GM18508 (cell line): ENCODE measurements at regions not wholly inside any gene's neighbourhood (a gene's known extent, or its start where the extent isn't known, plus 50 kb on each side); places are given as distances from the start of the nearest gene placed in this dataset.
"Not testable (repeated sequence)": the region's sequence is repeated elsewhere in the genome, so short reads cannot be mapped to it uniquely, and the experiment has no call there.

Experiments
- ATAC-seq: cut with Tn5 transposase; IDR thresholded peaks from one replicate; pipeline ENCODE4 v1.9.1; 2021; ENCODE audit warnings: moderate number of reproducible peaks; ENCODE audit not compliant: insufficient read depth, unreplicated experiment

DNA sequence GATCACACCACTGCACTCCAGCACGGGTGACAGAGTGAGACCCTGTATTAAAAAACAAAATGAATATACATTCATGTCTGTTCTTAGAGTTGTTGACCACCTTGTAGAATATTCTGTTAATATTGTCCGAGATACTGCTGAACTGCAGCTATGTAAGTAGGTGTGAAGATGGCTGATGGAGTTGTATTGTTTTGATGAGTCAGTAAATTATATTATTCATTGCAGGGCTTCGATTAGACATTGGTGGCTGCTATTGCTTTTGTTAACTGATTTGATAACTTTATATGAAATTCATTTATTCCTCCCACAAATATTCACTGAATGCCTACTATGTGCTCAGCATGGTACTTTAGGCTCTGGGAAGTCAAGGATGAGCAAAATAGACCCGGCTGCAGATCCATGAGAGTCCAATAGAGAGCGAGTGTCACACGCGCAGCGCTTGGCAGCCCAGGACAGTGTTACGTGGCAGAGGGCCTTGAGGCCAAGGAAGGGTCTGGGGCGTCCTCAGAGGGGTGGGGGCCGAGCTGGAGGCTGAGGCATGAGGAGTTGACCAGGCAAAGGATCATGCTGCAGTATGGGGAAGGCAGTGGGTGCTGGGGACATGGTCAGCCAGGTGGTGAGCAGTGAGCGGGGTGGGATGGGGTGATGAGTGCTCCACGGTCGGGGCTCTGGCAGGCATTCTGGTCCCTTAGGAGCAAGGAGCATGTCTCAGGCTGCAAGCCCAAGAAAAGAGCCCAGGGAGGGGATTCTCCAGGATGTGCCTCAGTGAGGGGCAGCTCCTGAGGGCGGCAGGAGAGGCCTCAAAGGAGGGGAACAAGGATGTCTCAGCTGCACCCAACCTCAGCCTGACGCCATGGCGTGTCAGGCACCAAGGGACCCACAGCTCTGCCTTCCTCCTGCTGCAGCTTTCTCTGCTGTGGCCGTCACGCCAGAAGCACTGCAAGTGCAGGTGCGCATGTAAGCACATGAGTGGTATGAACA, 243.5 kb downstream of the GADD45G start:
- ATAC-seq, result no peak

DNA sequence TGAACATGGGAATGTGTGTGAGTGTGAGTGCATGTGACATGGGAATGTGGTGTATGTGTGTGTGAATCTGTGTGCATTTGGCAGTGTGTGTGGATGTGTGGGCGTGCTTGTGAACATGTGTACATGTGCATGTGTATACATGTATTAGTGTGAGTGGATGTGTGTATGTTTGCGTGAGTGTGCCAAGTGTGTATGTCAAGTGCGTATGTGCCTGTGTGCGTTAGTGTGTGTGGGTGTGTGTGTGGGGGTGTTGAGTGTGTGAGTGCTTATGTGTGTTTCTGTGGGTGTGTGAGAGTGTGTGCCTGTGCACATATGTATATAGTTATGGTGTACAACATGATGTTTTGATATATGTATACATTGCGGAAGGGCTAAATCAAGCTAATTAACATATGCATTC, 244.3 kb downstream of the GADD45G start:
- ATAC-seq, result no peak

DNA sequence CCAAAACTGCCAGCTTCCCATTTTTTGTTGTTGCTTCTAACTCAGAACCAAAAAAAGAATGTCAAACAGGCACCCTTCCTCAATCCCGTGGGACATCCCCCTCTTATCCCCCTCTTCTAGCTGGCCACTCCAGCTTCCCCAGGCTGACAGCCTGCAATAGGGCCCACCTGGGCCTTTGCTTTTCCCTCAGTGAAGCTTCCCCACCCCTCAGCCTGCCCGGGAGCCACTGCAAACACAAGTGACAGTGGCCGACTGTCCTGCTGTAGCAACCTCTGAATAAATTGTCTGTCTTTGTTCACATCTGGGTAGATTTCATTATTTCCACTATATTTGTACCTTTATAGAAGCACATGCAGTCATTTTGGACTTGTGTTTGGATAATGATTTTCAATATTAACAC, 245.3 kb downstream of the GADD45G start:
- no peak for ATAC-seq

DNA sequence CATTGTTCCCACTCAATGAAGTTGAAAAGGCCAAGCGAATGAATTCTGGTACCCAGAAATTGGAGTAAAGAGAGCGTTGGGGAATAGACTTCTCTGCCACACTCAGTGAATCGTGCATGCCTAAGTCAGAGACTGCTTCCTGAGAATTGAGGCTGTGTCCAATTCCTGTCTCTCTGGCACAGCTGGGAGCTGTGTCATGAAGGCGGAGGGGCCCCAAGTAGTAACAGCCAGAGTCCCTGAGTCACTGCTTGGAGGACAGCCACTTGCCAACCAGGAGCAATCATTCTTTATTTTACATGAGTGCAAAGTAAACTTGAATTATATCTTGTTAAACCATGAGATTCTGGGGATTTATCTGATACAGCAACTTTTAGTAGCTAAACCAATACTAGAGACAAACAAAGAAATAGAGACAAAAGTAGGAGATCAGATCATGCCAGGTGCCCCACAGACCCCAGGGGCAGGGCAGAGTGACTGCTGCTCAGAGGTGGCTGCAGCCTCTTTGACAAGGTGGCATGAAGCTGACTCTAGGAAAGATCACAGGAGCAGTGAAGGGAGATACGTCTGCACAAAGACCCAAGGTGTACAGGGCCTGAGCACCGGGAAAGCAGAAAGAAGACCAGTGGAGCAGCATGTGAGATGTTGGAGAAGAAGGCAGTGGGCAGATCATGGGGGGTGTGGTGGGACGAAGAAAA, 246.0 kb downstream of the GADD45G start:
- no peak for ATAC-seq

DNA sequence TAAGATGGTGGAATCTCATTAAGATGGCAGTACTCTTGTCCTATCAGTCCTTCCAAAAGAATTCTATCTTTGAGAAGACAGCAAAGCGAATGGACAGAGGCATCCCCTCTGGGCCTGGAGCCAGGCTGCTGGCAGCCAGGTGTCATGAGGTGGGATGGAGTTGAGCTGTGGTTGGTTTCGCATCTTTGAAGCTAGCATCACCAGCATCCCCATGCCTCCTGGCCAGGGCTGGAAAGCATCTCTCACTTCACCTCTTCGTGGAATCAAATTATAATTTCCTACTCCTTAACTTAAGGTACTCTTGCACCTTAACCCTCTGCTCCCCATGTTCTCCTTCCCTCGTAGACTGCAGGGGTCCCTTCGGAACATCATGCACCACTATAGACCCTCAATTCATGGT, 248.3 kb downstream of the GADD45G start:
- no peak for ATAC-seq

DNA sequence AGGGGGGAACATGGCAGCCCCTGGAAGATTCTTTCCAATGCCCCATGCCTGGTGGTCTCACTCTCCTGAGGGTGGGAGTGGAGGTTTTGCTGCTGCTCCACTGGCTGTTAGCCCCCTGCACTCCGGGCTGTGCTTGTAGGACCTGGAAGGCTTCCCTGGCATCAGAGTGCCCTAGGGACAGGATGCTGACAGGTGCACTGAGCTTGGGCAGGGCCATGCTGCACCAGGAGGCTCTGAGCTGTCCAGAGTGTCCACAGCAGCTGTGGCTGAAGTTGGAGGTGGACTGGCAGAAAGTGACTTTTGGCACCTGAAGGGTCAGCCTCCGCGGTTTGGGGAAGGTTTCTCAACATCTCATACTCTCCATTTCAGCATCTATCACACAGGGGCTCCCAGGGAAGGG, 249.1 kb downstream of the GADD45G start:
- ATAC-seq, result no peak

DNA sequence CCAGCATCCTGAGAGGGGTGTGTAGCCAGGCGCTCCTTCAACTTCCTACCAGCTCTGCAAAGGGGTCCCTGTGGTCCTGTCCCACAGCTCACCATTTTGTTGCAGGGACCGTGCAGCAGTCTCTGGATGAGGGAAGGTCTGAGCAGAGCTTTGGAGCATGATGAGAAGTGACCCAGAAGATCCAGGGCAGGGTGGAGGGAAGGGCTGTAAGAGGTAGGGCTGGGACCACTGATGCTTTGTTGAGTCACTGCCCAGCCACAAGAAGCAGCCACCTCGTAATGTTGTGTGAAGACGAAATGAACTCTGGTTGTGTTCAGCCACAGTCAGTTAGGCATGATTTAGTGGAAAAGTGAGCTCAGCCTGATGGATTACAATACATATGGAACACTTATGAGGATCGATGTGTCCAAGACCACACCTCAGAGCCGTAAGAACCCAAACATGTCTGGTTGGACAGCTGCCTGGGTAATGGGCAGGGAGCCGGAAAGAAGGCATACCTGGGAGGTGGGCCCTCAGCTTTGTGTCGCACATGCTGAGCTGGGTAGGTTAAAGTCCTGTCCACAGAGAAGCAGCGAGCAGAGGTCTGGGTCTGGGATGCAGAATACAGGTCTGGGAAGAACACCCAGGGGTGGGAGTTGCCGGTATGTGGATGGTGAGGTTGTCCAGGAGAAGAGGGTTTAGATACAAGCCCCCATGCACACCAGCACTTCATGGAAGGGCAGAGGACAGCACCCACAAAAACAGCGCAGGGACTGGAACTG, 250.1 kb downstream of the GADD45G start:
- no peak for ATAC-seq

DNA sequence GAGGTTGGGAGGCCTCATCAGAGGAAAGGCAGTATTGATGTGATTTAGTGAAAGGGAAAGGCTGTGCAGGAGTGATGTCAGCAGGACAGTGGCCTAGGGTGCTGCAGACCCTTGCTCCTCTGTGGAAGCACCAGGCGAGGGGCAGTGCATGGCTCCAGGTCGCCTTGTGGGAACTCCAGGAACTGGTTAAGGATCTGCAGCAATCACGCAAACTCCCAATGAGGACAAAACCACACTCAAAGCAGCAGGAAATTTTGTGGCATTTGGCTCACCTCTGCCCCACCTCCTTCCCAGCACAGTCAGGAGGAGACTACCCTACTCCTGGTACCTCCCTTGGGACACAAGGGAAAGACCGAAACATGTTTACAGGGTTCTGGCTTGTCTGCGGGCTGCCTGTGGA, 251.5 kb downstream of the GADD45G start:
- not testable (repeated sequence) for ATAC-seq

DNA sequence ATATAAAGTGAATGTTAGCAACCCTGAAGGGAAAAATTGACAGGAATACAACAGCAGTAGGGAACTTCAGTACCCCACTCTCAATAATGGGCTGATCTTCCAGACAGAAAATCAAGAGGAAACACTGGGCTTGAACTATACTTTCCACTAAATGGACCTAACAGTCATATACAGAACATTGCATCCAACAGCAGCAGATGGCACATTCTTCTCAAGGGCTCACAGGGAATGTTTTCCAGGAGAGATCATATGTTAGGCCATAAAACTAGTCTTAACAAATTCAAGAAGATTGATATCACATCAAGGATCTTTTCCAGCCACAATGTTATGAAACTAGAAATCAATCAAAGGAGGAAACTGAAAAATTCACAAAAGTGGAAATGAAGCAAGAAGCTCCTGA, 252.1 kb downstream of the GADD45G start:
- ATAC-seq, result not testable (repeated sequence)

DNA sequence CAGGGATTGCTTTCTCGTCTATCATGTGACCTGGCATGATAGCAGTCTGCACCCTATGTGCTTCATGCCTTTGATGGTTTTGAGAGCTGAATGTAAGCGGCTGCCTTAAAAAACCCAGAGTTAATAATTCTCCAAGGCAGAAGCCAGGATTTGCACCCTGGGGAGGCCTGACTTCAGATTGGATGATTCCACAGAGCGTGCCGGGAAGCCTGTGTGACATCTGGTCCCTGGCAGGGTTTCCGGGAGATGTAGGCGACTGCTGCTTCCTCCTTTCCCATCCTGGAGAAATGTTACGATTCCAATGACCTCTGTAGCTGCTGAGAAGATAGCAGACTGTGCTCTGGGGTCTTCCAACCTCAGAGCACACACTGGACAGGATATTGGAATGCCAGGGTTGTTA, 255.0 kb downstream of the GADD45G start:
- not testable (repeated sequence) for ATAC-seq

DNA sequence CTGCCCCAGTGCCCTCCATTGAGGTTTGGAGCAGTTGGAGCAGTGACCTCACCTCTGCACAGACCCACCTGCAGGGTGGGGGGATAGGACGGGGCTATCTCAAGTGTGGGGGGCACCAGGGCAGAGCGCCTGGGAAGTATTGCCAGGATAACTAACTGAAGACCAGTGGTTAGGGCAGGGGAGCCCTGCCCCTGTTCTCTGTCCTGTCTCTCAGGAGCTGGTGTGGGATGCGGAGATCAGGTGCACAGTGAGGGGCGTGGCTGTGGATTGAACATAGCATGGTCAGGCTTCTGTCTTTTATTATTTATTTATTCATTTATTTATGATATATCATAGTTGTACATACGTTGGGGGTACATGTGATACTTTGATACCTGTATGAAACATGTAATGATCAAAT, 256.6 kb downstream of the GADD45G start:
- ATAC-seq, result not testable (repeated sequence)

DNA sequence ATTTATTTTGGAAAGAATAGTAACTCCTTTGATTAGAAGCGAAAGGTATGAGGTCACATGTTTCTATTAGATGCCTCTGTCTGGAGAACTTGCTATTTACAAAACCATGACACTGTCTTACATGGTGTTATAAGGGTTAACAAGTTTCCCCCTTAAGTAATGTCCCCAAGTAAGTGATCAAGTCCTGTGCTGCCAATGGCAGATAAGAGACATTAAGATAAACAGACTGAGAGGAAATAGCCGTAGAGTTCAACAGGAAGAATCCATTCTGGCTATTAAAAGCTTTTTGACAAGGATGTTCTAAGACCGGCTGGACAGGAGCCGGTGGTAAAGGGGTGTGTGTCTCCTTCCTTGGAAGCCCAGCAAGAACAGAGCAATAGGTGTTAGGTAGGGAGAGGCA, 257.5 kb downstream of the GADD45G start:
- ATAC-seq, result no peak

DNA sequence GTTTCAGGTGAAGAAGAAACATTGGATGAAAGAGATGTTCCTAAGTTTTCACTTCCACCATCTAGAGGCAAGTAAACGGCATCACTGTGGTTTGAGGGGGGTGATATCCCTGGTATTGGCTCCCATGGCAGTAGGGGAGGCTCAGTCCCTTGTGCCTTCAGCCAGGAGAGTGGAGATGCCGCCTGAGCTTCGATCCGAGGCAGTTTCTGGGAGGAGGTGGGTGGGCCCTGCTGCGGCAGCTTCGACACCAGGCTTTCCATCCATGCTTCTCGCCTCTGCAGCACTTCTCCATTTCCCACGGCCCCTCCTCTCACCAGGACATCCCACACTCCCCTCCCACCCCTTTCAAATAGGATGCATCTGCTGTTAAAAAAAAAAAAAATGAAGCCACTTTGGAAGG, 258.3 kb downstream of the GADD45G start:
- ATAC-seq, result no peak

DNA sequence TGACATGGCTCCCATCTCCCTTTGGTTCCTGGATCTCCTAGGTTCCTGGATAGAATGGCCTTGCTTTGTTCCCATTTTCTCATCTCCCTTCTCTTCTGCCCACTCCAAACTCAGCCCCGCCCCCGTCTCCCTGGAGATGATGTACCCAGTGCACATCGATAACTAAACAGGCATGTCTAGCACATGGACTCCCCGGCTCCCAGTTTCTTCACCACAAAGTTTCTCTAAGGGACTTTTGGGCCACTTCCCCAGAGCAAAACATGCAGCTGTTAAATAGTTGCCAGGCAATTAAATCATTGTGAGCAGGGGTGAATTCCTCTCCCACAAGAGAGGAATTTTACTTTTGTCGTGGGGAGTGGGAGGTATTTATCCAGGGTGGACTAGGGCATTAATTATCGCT, 259.0 kb downstream of the GADD45G start:
- no peak for ATAC-seq

DNA sequence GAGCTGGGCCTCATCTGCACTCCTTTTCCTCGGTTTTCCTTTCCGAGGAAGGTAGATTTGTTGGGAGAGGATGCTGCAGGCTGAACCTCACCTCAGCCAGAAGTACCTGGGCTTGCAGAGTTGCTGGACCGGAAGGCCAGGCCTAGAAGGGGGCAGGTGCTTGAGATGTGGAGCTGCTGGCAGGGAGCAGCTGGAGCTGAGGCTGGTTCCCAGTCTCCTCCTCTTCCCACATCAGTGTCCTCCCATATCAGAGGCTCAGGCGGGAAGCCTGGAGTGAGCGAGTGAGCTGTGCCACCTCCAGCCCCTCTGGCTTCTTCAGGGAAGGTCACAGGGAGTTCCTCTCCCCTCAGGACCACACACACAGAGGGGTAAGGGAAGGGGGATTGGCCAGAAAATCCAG, 259.4 kb downstream of the GADD45G start:
- no peak for ATAC-seq

DNA sequence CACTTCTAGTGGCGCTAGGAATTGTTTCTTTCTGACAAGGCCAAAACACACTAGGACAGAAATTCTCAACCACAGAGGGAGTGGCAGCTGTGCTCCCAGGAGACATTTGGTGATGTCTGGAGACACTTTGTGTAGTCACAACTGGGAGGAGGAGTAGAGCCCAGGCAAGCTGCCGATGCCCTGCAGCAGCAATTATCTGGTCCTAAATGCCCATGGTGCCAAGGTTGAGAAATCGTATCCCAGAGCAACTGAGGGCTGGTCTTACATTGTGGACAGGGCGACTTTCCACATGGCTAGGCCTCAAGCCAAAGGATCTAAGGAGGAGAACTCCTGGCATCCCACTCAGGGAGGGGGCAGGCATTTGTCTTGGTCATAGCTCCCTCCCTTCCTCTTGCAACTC, 259.9 kb downstream of the GADD45G start:
- ATAC-seq, result no peak

DNA sequence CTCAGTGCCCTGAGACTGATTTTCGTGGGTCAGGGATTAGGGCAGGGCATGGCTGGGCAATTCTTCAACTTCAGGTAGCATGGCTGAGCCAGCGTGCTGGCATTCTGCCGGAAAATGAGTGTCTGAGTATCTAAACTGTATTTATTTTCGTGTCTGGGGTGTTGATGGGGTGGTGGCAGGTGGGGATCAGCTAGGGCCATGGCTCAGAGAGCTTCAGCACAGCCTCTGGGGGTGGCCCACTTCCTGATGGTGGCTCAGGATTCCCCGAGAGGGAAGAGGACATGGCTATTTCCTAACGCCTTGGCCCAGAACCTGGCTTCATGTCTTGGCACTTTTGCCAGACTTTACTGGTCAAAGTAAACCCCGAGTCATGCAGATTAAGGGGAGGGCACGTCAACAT, 260.5 kb downstream of the GADD45G start:
- ATAC-seq, result no peak

DNA sequence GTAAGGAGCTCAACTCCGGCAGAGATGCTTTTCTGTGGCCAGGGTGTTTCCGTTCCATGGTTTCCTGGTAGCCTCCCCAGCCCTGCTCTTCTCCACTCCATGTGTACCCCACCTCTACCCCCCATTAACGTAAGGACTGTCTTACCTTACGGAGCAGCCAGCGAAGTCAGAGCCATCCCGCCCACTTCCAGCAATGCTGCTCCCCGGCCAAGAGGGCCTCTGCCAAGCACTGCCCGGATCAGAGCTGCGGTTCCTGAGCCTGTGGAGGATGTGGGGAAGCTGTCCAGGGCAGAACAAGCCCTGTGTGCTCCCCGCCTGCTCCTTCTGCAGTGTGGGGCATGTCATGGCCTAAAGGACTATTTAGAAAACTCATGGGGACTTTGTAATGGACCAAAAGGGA, 261.2 kb downstream of the GADD45G start:
- no peak for ATAC-seq

DNA sequence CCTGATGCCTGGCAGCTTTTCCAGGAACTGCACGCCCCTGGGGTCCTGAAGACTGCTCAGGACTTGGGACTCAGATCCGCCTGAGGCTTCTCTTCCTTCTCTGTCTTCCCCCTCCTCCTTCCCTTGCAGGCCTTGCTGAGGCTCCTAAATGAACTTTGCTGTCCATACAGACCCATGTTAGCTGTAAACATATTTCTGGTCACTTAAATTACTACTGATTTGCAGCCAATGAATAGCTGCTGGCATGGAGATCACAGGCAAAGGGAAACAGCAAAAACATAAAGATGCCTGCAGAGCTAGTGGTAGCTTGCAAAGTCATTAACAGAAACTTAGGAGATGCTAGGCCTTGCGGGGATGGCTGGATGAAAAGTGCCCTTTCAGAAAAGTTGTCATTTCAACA, 261.9 kb downstream of the GADD45G start:
- no peak for ATAC-seq

DNA sequence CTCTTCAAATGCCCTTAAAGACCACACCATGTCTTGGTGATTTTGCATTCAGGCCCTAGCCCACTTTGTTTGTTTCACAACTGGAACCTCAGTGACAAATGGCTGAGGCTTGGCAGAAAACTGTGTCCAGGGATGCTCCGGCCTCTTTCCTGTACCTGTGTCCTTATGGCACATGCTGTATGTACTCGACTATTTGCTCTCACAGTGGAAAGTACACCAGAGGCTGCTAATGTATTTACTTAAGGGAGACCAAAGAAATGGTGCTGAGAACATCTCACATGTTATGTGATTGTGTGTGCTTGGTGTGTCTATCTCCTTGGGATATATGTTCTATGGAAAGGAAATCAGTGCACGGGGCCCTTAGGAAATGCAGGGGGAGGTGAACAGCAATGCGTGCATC, 263.3 kb downstream of the GADD45G start:
- ATAC-seq, result no peak
